ENCODE measurements at regions not wholly inside any gene's neighbourhood (a gene's known extent, or its start where the extent isn't known, plus 50 kb on each side); places are given as distances from the start of the nearest gene placed in this dataset.
A peak's percentile ranks its signal among the peaks of the same experiment; 100 is the strongest.

GRCh38 chr12:93199831-93200236 lies 177.9 kb upstream of the NUDT4 start:
- H4K20me1 ChIP-seq (ENCODE audit: insufficient read depth, low read length), result no peaks in the 10 kb centered on the region
- no peak overlapping the region for H3K9ac ChIP-seq (ENCODE audit: low read depth, low read length)
- intact Hi-C loops (cut with micrococcal nuclease), result no loop called here
- peak overlapping the region; percentile 68 for H3K14ac ChIP-seq (replicated peaks; ENCODE audit: low read depth, low read length)
- H3K23ac ChIP-seq (ENCODE audit: low read depth, low read length), result no peak overlapping the region
- H4K91ac ChIP-seq (ENCODE audit: insufficient read depth, low read depth, low read length), result no peak overlapping the region
- H3K9me3 ChIP-seq (ENCODE audit: control insufficient read depth, insufficient read depth, low read length), result no peaks in the 10 kb centered on the region
- POLR2A ChIA-PET (ENCODE audit: unreplicated experiment), result no interaction called here
- no peak overlapping the region for H2AK9ac ChIP-seq (replicated peaks; ENCODE audit: low read depth, low read length, poor library complexity)
- CTCF ChIA-PET, result no interaction called here
- no peak overlapping the region for H3K4me2 ChIP-seq (ENCODE audit: low read depth, low read length)
- H4K5ac ChIP-seq (ENCODE audit: low read depth, low read length), result no peak overlapping the region
- H3K27ac ChIP-seq (ENCODE audit: insufficient read depth, low read length), result no peak overlapping the region
- no peak overlapping the region for H2AK5ac ChIP-seq (ENCODE audit: low read depth, low read length)
- H2BK20ac ChIP-seq (ENCODE audit: low read depth, low read length), result no peak overlapping the region
- TF ChIP-seq MXI1 (IDR thresholded peaks at IDR 0.05; ENCODE audit: borderline replicate concordance, low read depth, low read length) (no peak), MAFK (IDR thresholded peaks at IDR 0.05; ENCODE audit: low read depth, low read length) (0 out of 2 replicates have a peak, but pooled peaks have one; percentile 17), MAZ (IDR thresholded peaks at IDR 0.05; ENCODE audit: borderline replicate concordance, low read depth, low read length) (no peak)
- BruUV-seq (replicated peaks), result no TSS peak
- peak overlapping the region; percentile 0; the same call in 1 of the 2 replicates for H2BK120ac ChIP-seq (ENCODE audit: low read depth, low read length)
- no CpG with 5 or more reads among the region's 2 CpGs for WGBS, 2 experiments (ENCODE audit: extremely low coverage in 2 of 2, insufficient read length in 1 of 2)
- H2AFZ ChIP-seq (replicated peaks; ENCODE audit: low read length, poor library complexity), result no peak overlapping the region
- H2BK15ac ChIP-seq (ENCODE audit: low read depth, low read length), result no peak overlapping the region
- peak; percentile 31; the same call in 1 of the 2 replicates for ATAC-seq (ENCODE audit: low read depth)
- no peaks in the 10 kb centered on the region for H3K27me3 ChIP-seq (ENCODE audit: control insufficient read depth, insufficient read depth, low read length)
- no peak overlapping the region for H3K56ac ChIP-seq (ENCODE audit: extremely low read depth, insufficient read depth, low read length)
- no peak overlapping the region for H2BK5ac ChIP-seq (ENCODE audit: low read depth, low read length, poor library complexity, severe bottlenecking)
- H3K79me1 ChIP-seq (ENCODE audit: low read depth in 1 of 2, low read length in 2 of 2), result no peaks in the 10 kb centered on the region
- peaks cover 6% of the 10 kb centered on the region for H3K9me1 ChIP-seq (ENCODE audit: insufficient read depth, low read length)
- H3K4ac ChIP-seq (ENCODE audit: low read depth, low read length), result no peak overlapping the region
- in situ Hi-C loops (cut with MboI; ENCODE audit: low sequenced_read_pairs), result no loop called here
- no peak overlapping the region for H3K4me3 ChIP-seq (ENCODE audit: insufficient read depth, low read depth, low read length)
- no peak overlapping the region for H3K18ac ChIP-seq (ENCODE audit: low read depth, low read length)
- peaks cover 19% of the 10 kb centered on the region for H3K4me1 ChIP-seq (ENCODE audit: control insufficient read depth, insufficient read depth, low read length)
- no peak overlapping the region for H4K8ac ChIP-seq (ENCODE audit: low read depth in 2 of 2, low read length in 2 of 2)
- DNase-seq, result peak; percentile 56
- dilution Hi-C loops (cut with HindIII; ENCODE audit: low sequenced_read_pairs, unreplicated experiment), result no loop called here
- H3K36me3 ChIP-seq (ENCODE audit: control insufficient read depth, insufficient read depth, low read length), result no peaks in the 10 kb centered on the region

Measured in IMR-90 (cell line).